WI38 (cell line): ENCODE measurements at regions not wholly inside any gene's neighbourhood (a gene's known extent, or its start where the extent isn't known, plus 50 kb on each side); places are given as distances from the start of the nearest gene placed in this dataset.

Experiments used
- H3K4me3 ChIP-seq: 2 replicates; pipeline ENCODE4 v1.5.1; 2011; ENCODE audit warnings: low read depth, mild to moderate bottlenecking, control low read depth, low read length
- TF ChIP-seq, protein P1 (sequence below): IDR thresholded peaks from 2 replicates; pipeline ENCODE4 v1.5.1; 2012; ENCODE audit warnings: low read depth, mild to moderate bottlenecking, control low read depth, low read length

- TF ChIP-seq, protein P1, sequence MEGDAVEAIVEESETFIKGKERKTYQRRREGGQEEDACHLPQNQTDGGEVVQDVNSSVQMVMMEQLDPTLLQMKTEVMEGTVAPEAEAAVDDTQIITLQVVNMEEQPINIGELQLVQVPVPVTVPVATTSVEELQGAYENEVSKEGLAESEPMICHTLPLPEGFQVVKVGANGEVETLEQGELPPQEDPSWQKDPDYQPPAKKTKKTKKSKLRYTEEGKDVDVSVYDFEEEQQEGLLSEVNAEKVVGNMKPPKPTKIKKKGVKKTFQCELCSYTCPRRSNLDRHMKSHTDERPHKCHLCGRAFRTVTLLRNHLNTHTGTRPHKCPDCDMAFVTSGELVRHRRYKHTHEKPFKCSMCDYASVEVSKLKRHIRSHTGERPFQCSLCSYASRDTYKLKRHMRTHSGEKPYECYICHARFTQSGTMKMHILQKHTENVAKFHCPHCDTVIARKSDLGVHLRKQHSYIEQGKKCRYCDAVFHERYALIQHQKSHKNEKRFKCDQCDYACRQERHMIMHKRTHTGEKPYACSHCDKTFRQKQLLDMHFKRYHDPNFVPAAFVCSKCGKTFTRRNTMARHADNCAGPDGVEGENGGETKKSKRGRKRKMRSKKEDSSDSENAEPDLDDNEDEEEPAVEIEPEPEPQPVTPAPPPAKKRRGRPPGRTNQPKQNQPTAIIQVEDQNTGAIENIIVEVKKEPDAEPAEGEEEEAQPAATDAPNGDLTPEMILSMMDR, result no peak
- H3K4me3 ChIP-seq, result no peak overlapping the region
Observed at GRCh38 chr16:51638339-51639135, 487.5 kb upstream of the SALL1 start.

GRCh38 chr16:51637770-51638094, 486.7 kb upstream of the SALL1 start:
- H3K4me3 ChIP-seq, result no peak overlapping the region

GRCh38 chr16:51636920-51637769, 486.1 kb upstream of the SALL1 start:
- TF ChIP-seq, protein P1, result no peak
- H3K4me3 ChIP-seq, result no peak overlapping the region

More at GRCh38 chr16:51637770-51638094, 486.7 kb upstream of the SALL1 start:
- TF ChIP-seq, protein P1, result no peak

DNA sequence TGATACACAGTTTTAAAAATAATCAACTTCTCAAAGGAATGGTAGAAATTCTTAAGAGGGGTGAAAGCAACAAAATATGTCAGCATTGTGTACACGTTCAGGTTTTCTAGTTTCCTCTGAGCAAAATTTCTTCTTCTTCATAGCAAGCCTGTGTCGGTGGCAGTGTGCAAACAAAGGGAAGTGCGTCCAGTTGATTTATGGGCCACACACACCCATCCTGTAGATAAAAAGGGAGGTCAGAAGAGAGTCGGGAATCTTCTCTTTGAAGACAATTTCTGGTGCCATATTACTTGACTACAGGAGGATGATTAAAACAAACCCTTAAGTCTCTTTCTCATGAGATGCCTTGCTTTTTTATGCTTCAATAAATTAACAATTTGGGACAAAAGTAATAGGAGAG, 484.1 kb upstream of the SALL1 start:
- no peak overlapping the region for H3K4me3 ChIP-seq
- TF ChIP-seq, protein P1, result no peak

DNA sequence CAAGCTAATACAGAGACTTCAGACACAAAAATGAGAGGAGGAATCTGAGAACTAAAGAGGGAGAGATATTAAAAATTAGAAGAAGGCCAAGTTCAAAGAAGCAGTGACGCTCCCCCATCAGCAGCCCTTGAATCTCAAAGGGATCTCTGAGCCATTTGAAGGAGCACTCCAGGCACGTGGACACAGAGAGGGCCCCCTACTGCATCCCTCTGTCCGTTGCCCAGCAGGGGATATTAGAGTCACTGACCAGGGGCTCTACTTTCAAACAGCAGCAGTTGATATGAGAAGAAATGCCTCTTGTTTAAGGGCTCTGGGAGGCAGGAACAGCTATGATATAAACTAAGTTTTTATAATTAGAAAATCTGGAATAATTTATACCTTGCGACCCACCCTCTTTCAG, 479.0 kb upstream of the SALL1 start:
- H3K4me3 ChIP-seq, result no peak overlapping the region
- TF ChIP-seq, protein P1, result no peak

GRCh38 chr16:51629576-51629975, 478.5 kb upstream of the SALL1 start:
- H3K4me3 ChIP-seq, result no peak overlapping the region
- TF ChIP-seq, protein P1, result no peak
